BLaER1 (cell line): ENCODE measurements at regions not wholly inside any gene's neighbourhood (a gene's known extent, or its start where the extent isn't known, plus 50 kb on each side); places are given as distances from the start of the nearest gene placed in this dataset.
"Not testable (repeated sequence)": the region's sequence is repeated elsewhere in the genome, so short reads cannot be mapped to it uniquely, and the experiment has no call there.

Experiments
- H3K27ac ChIP-seq: shearing (Covaris generic); formaldehyde crosslinking; 2 replicates; pipeline ENCODE4 v1.8.1; 2022
- H3K27me3 ChIP-seq: shearing (Covaris generic); formaldehyde crosslinking; 2 replicates; pipeline ENCODE4 v1.8.1; 2022
- H3K36me3 ChIP-seq: shearing (Covaris generic); formaldehyde crosslinking; 2 replicates; pipeline ENCODE4 v1.8.1; 2022
- H3K4me1 ChIP-seq: shearing (Covaris generic); formaldehyde crosslinking; 2 replicates; pipeline ENCODE4 v1.8.1; 2022
- H3K4me2 ChIP-seq: shearing (Covaris generic); formaldehyde crosslinking; 2 replicates; pipeline ENCODE4 v1.8.1; 2022
- H3K4me3 ChIP-seq: shearing (Covaris generic); formaldehyde crosslinking; 2 replicates; pipeline ENCODE4 v1.8.1; 2022
- H3K9ac ChIP-seq: shearing (Covaris generic); formaldehyde crosslinking; 2 replicates; pipeline ENCODE4 v1.8.1; 2022
- H3K9me3 ChIP-seq: shearing (Covaris generic); formaldehyde crosslinking; 2 replicates; pipeline ENCODE4 v1.8.1; 2022
- H4K20me1 ChIP-seq: shearing (Covaris generic); formaldehyde crosslinking; 2 replicates; pipeline ENCODE4 v1.8.1; 2022
- Cebpa-rat ChIP-seq: shearing (Covaris generic); IDR thresholded peaks from 2 replicates; pipeline ENCODE4 v1.8.1; 2022

GRCh38 chr1:67612788-67613241 lies 72.2 kb upstream of the GADD45A start:
- Histone ChIP-seq H3K9me3 (peaks cover 10% of the 10 kb centered on the region), H3K27ac (no peak overlapping the region), H3K9ac (no peak overlapping the region), H3K4me2 (peak overlapping the region; percentile 65), H3K4me1 (peaks cover 21% of the 10 kb centered on the region), H4K20me1 (no peaks in the 10 kb centered on the region), H3K4me3 (no peak overlapping the region), H3K36me3 (no peaks in the 10 kb centered on the region), H3K27me3 (no peaks in the 10 kb centered on the region)
- no peak for TF ChIP-seq Cebpa-rat

GRCh38 chr1:67613479-67613878 lies 71.5 kb upstream of the GADD45A start:
- not testable (repeated sequence) for H3K9ac ChIP-seq

DNA sequence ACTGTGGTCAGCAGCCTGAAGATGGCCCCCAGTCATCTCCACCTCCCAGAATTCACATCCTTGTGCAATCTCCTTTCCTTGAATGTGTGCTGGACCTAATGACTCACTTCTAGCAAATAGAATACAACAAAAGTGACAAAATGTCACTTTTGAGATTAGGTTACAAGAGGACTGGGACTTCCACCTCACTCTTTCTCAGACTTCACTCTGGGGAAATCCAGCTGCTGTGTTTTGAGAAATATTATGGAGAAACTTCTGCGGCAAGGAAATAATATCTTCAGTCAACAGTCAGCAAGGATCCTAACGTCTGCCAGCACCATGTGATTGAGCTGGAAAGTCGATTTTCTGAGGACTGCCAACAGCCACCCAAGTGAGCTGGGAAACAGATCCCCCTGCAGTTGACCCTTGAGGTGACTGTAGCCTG lies 70.5 kb upstream of the GADD45A start:
- H4K20me1 ChIP-seq = no peaks in the 10 kb centered on the region
- no peak overlapping the region for H3K27ac ChIP-seq
- peaks cover 10% of the 10 kb centered on the region for H3K9me3 ChIP-seq
- H3K4me1 ChIP-seq = peaks cover 21% of the 10 kb centered on the region
- no peak overlapping the region for H3K9ac ChIP-seq
- no peak overlapping the region for H3K4me3 ChIP-seq
- H3K27me3 ChIP-seq = no peaks in the 10 kb centered on the region
- TF ChIP-seq Cebpa-rat = no peak
- H3K36me3 ChIP-seq = no peaks in the 10 kb centered on the region
- no peak overlapping the region for H3K4me2 ChIP-seq

More at GRCh38 chr1:67613479-67613878, 71.5 kb upstream of the GADD45A start:
- H3K4me2 ChIP-seq, H3K27me3 ChIP-seq, H4K20me1 ChIP-seq, H3K27ac ChIP-seq, H3K4me3 ChIP-seq, H3K9me3 ChIP-seq, H3K36me3 ChIP-seq: not testable (repeated sequence)
- H3K4me1 ChIP-seq = peaks cover 21% of the 10 kb centered on the region

- H3K4me1 ChIP-seq = peaks cover 21% of the 10 kb centered on the region
Measured at GRCh38 chr1:67615886-67616285, 69.1 kb upstream of the GADD45A start.

DNA sequence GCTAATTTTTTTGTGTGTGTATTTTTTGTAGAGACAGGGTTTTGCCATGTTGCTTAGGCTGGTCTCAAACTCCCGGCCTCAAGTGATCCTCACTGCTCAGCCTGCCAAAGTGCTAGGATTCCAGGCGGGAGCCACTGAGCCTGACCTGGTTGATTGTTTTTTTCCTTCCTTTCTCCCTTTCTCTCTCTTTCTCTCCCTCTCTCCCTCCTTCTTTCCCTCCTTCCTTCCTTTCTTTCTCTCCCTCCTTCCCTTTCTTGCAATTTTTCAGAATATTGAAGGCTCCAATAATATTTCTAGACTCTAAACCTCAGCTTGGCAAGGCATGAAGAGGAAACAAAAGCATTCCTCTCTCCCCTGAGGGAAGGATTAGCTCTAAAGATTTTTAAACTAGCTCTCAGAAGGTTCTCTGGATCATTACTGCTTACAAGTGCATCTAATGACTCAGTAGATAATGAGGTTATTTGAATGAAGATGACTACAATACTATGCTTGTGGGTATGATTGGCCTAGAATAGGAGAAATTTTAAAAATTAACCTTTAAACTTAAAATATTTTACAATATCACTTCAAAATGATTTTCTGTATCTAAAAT lies 68.5 kb upstream of the GADD45A start:
- no peaks in the 10 kb centered on the region for H3K36me3 ChIP-seq
- no peak for TF ChIP-seq Cebpa-rat

More at GRCh38 chr1:67615886-67616285, 69.1 kb upstream of the GADD45A start:
- Histone ChIP-seq H3K9ac (no peak overlapping the region), H3K27me3 (no peaks in the 10 kb centered on the region), H3K4me3 (no peak overlapping the region), H4K20me1 (no peaks in the 10 kb centered on the region), H3K9me3 (peaks cover 3% of the 10 kb centered on the region; the same call in 1 of the 2 replicates), H3K27ac (no peak overlapping the region), H3K4me2 (no peak overlapping the region), H3K36me3 (no peaks in the 10 kb centered on the region)
- TF ChIP-seq Cebpa-rat = no peak

GRCh38 chr1:67618285-67619018 lies 66.5 kb upstream of the GADD45A start:
- Histone ChIP-seq H3K4me1 (no peaks in the 10 kb centered on the region), H3K36me3 (no peaks in the 10 kb centered on the region), H3K27me3 (no peaks in the 10 kb centered on the region), H4K20me1 (no peaks in the 10 kb centered on the region), H3K27ac (no peak overlapping the region), H3K4me2 (no peak overlapping the region), H3K9ac (no peak overlapping the region), H3K9me3 (no peaks in the 10 kb centered on the region), H3K4me3 (no peak overlapping the region)
- no peak for TF ChIP-seq Cebpa-rat

More for the DNA sequence above, 68.5 kb upstream of the GADD45A start:
- H3K9ac ChIP-seq = no peak overlapping the region
- H3K4me1 ChIP-seq = peaks cover 15% of the 10 kb centered on the region
- H3K4me2 ChIP-seq = no peak overlapping the region
- no peaks in the 10 kb centered on the region for H4K20me1 ChIP-seq
- H3K4me3 ChIP-seq = no peak overlapping the region
- no peaks in the 10 kb centered on the region for H3K27me3 ChIP-seq
- H3K9me3 ChIP-seq = no peaks in the 10 kb centered on the region; the same call in 1 of the 2 replicates
- H3K27ac ChIP-seq = no peak overlapping the region

- Histone ChIP-seq H3K9ac (no peak overlapping the region), H3K4me2 (no peak overlapping the region), H3K27me3 (no peaks in the 10 kb centered on the region), H3K4me3 (no peak overlapping the region), H3K36me3 (no peaks in the 10 kb centered on the region), H3K4me1 (no peaks in the 10 kb centered on the region), H4K20me1 (no peaks in the 10 kb centered on the region), H3K9me3 (no peaks in the 10 kb centered on the region), H3K27ac (no peak overlapping the region)
- no peak for TF ChIP-seq Cebpa-rat
Measured at GRCh38 chr1:67619080-67619479, 65.9 kb upstream of the GADD45A start.

DNA sequence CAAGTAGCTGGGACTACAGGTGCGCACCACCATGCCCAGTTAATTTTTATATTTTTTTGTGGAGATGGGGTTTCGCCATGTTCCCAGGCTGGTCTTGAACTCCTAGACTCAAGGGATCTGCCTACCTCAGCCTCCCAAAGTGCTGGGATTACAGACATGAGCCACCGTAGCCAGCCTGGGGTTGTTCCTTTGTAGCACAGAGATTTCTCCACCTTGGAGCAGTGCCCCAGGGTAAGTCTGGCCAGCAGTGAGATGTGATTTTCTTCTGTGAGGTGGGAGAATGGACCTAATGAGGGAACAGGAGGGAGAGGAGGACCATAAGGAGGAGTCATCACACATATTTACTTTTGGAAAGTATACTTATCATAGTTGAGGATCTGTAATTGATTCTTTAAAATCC lies 61.1 kb upstream of the GADD45A start:
- Histone ChIP-seq H3K9ac (no peak overlapping the region), H3K9me3 (no peaks in the 10 kb centered on the region), H4K20me1 (no peaks in the 10 kb centered on the region), H3K4me1 (no peaks in the 10 kb centered on the region), H3K4me3 (no peak overlapping the region), H3K4me2 (no peak overlapping the region), H3K27me3 (no peaks in the 10 kb centered on the region), H3K27ac (no peak overlapping the region), H3K36me3 (no peaks in the 10 kb centered on the region)
- no peak for TF ChIP-seq Cebpa-rat

DNA sequence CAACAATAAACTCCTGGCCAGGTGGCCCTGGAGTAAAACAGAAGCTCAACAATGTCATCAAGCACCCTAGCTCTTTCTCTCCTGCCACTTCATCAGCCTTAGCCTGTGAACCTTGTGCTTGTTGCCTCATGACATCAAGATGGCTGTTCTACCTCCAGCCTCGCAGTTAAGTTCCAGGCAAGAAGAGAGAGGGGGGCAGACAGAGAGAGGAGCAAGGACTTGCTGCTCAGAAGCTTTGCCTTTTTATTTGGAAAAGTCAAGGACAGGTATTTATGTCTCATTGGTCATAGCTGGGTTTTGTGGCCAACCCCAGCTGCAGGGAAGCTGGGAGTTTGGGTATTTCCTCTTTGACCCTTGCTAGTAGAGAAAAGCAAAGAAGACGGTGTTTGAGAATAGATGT lies 60.3 kb upstream of the GADD45A start:
- H4K20me1 ChIP-seq = no peaks in the 10 kb centered on the region
- H3K4me1 ChIP-seq = no peaks in the 10 kb centered on the region
- no peak overlapping the region for H3K4me3 ChIP-seq
- TF ChIP-seq Cebpa-rat = no peak
- H3K9ac ChIP-seq = no peak overlapping the region
- H3K27me3 ChIP-seq = no peaks in the 10 kb centered on the region
- H3K27ac ChIP-seq = no peak overlapping the region
- H3K4me2 ChIP-seq = no peak overlapping the region
- H3K36me3 ChIP-seq = no peaks in the 10 kb centered on the region
- H3K9me3 ChIP-seq = no peaks in the 10 kb centered on the region

DNA sequence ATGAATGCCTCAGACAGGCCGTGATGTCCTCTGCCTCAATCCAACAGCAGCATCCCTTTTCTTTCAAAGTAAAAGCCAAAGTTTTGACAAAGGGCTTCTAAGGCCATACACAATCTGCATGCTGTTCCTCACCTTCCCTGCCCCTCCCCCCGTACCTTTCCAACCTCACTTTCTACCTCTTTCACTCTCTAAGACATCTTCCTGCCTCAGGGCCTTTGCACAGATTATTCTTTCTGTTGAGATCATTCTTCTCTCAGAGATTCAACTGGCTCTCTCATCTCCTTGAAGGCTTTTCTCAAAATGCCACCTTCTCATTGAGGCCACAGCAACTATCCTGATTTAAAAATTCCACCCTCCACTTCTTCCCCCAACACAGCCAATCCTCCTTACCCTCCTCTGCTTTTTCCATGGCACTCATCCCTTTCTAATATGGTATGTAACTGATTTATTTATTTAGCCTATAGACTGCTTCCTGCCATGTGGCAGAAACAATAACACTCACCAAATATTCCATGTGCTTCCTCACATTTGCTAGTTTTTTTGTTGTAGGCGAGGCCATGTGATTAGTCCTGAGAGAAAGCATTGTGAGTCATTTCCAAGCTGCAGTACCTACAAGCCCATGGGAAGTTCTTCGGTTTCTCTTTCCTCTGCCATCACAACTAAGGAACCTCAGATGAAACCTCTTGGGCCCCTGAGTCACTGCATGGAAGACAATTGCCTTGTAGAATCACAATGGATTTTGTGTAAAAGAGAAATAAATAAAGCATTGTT lies 58.7 kb upstream of the GADD45A start:
- Histone ChIP-seq H3K27ac (no peak overlapping the region), H3K9ac (no peak overlapping the region)

More for the DNA sequence above, 58.7 kb upstream of the GADD45A start:
- Histone ChIP-seq H4K20me1 (no peaks in the 10 kb centered on the region), H3K4me3 (no peak overlapping the region), H3K27me3 (no peaks in the 10 kb centered on the region), H3K4me2 (no peak overlapping the region), H3K36me3 (no peaks in the 10 kb centered on the region), H3K9me3 (no peaks in the 10 kb centered on the region), H3K4me1 (no peaks in the 10 kb centered on the region)
- no peak for TF ChIP-seq Cebpa-rat
